Neural cell (in vitro differentiated cells): ENCODE measurements at regions not wholly inside any gene's neighbourhood (a gene's known extent, or its start where the extent isn't known, plus 50 kb on each side); places are given as distances from the start of the nearest gene placed in this dataset.
"Not testable (repeated sequence)": the region's sequence is repeated elsewhere in the genome, so short reads cannot be mapped to it uniquely, and the experiment has no call there.

Experiments used
- H2AFZ ChIP-seq: fragments of 200-600, 300-800 bp; sonication (generic), shearing (Covaris generic); 2 replicates; pipeline ENCODE4 v1.6.0; 2014; ENCODE audit warnings: low read depth, mild to moderate bottlenecking, antibody characterized with exemption, low read length, moderate library complexity
- H3F3A ChIP-seq: fragments of 200-600 bp; shearing (Covaris generic); 2 replicates; pipeline ENCODE4 v1.6.1; 2016; ENCODE audit warnings: mild to moderate bottlenecking, moderate library complexity, mixed read lengths, antibody characterized with exemption, low read length; ENCODE audit not compliant: insufficient read depth, poor library complexity, severe bottlenecking
- H3K27ac ChIP-seq: fragments of 200-600, 300-800 bp; sonication (generic), shearing (Covaris generic); 2 replicates; pipeline ENCODE4 v1.5.1; 2014; ENCODE audit warnings: mild to moderate bottlenecking, low read length, moderate library complexity
- H3K27me3 ChIP-seq: fragments of 300-800, 200-600 bp; sonication (generic), shearing (Covaris generic); 2 replicates; pipeline ENCODE4 v1.6.0; 2014; ENCODE audit warnings: mild to moderate bottlenecking, low read depth, low read length, moderate library complexity; ENCODE audit not compliant: insufficient read depth
- H3K36me3 ChIP-seq: fragments of 300-800, 200-600 bp; sonication (generic), shearing (Covaris generic); 2 replicates; pipeline ENCODE4 v1.5.1; 2014; ENCODE audit warnings: mild to moderate bottlenecking, antibody characterized with exemption, low read length, moderate library complexity; ENCODE audit not compliant: insufficient read depth
- H3K4me2 ChIP-seq: fragments of 300-800, 200-600 bp; sonication (generic), shearing (Covaris generic); 2 replicates; pipeline ENCODE4 v1.6.0; 2014; ENCODE audit warnings: mild to moderate bottlenecking, low read length
- H3K4me3 ChIP-seq: fragments of 300-800, 200-600 bp; sonication (generic), shearing (Covaris generic); 2 replicates; pipeline ENCODE4 v1.5.1; 2014; ENCODE audit warnings: mild to moderate bottlenecking, low read length, moderate library complexity
- H3K79me2 ChIP-seq: fragments of 200-600 bp; shearing (Covaris generic); replicated peaks from 2 replicates; pipeline ENCODE4 v1.6.0; 2014; ENCODE audit warnings: mild to moderate bottlenecking, low read length, moderate library complexity; ENCODE audit not compliant: insufficient read depth
- H3K9ac ChIP-seq: fragments of 300-800, 200-600 bp; sonication (generic), shearing (Covaris generic); 2 replicates; pipeline ENCODE4 v1.6.1; 2016; ENCODE audit warnings: mild to moderate bottlenecking, low read length, mixed read lengths
- H3K9me2 ChIP-seq: fragments of 200-600 bp; shearing (Covaris generic); 2 replicates; pipeline ENCODE4 v1.6.1; 2016; ENCODE audit warnings: mild to moderate bottlenecking, low read length, mixed read lengths; ENCODE audit not compliant: insufficient read depth
- H3K9me3 ChIP-seq: fragments of 200-600, 300-800 bp; sonication (generic), shearing (Covaris generic); 2 replicates; pipeline ENCODE4 v1.6.1; 2016; ENCODE audit warnings: mild to moderate bottlenecking, mixed run types, low read length, moderate library complexity, mixed read lengths
- H4K20me1 ChIP-seq: fragments of 200-600 bp; shearing (Covaris generic); 2 replicates; pipeline ENCODE4 v1.6.1; 2016; ENCODE audit warnings: mild to moderate bottlenecking, mixed run types; ENCODE audit not compliant: insufficient read depth
- EP300 ChIP-seq: fragments of 450-650 bp; conservative IDR thresholded peaks from 2 replicates; pipeline ENCODE4 v1.6.1; 2014; ENCODE audit warnings: antibody characterized with exemption, mild to moderate bottlenecking, moderate library complexity; ENCODE audit not compliant: poor library complexity, severe bottlenecking
- EZH2 ChIP-seq: fragments of 200-600, 300-800 bp; shearing (Covaris generic), sonication (generic); IDR thresholded peaks from 2 replicates; pipeline ENCODE4 v1.6.1; 2014; ENCODE audit warnings: antibody characterized with exemption, low read length, borderline replicate concordance, mild to moderate bottlenecking; ENCODE audit not compliant: insufficient read depth, poor library complexity, severe bottlenecking
- MXI1 ChIP-seq: fragments of 450-650 bp; conservative IDR thresholded peaks from 2 replicates; pipeline ENCODE4 v1.6.1; 2014; ENCODE audit warnings: antibody characterized with exemption, mild to moderate bottlenecking; ENCODE audit not compliant: poor library complexity, severe bottlenecking
- POLR2AphosphoS5 ChIP-seq: IDR thresholded peaks from 2 replicates; pipeline ENCODE4 v1.6.1; 2012
- RAD21 ChIP-seq: fragments of 450-650 bp; conservative IDR thresholded peaks from 2 replicates; pipeline ENCODE4 v1.6.1; 2014; ENCODE audit warnings: antibody characterized with exemption, mild to moderate bottlenecking, moderate library complexity
- SMC3 ChIP-seq: fragments of 450-650 bp; conservative IDR thresholded peaks from 2 replicates; pipeline ENCODE4 v1.6.1; 2014; ENCODE audit warnings: antibody characterized with exemption, mild to moderate bottlenecking, moderate library complexity; ENCODE audit not compliant: poor library complexity
- TAF1 ChIP-seq: IDR thresholded peaks from 2 replicates; pipeline ENCODE4 v1.6.1; 2012; ENCODE audit warnings: low read depth
- TF ChIP-seq, protein P1 (sequence below): fragments of 450-650 bp; IDR thresholded peaks from 2 replicates; pipeline ENCODE4 v1.5.1; 2014; ENCODE audit warnings: antibody characterized with exemption, mild to moderate bottlenecking, moderate library complexity; ENCODE audit not compliant: poor library complexity, severe bottlenecking
- TF ChIP-seq, protein P2 (sequence below): IDR thresholded peaks from 2 replicates; pipeline ENCODE4 v1.6.1; 2012; ENCODE audit warnings: borderline replicate concordance

DNA sequence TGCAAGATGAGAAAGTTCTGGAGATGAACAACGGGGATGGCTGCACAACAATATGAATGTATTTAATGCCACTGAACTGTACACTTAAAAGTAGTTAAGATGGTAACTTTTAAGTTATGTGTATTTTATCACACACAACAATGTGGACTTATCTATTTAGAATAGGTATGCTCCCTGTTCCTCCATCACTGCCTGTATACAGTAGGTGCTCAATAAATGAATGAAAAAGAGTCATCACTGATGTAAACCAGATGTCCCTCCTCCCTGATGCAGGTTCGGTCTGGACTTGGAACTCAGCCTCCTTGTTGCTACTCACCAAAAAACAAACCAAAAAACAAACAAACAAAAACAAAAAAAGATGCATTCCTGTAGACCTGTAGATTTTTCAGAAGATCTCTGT, 65.9 kb upstream of the BOD1 start:
- H3K4me2 ChIP-seq, result no peak overlapping the region
- no peak overlapping the region for H3K27ac ChIP-seq
- H3K27me3 ChIP-seq, result no peaks in the 10 kb centered on the region
- no peaks in the 10 kb centered on the region for H3K9me3 ChIP-seq
- H3K4me3 ChIP-seq, result no peak overlapping the region
- no peak overlapping the region for H2AFZ ChIP-seq
- TF ChIP-seq, protein P1, sequence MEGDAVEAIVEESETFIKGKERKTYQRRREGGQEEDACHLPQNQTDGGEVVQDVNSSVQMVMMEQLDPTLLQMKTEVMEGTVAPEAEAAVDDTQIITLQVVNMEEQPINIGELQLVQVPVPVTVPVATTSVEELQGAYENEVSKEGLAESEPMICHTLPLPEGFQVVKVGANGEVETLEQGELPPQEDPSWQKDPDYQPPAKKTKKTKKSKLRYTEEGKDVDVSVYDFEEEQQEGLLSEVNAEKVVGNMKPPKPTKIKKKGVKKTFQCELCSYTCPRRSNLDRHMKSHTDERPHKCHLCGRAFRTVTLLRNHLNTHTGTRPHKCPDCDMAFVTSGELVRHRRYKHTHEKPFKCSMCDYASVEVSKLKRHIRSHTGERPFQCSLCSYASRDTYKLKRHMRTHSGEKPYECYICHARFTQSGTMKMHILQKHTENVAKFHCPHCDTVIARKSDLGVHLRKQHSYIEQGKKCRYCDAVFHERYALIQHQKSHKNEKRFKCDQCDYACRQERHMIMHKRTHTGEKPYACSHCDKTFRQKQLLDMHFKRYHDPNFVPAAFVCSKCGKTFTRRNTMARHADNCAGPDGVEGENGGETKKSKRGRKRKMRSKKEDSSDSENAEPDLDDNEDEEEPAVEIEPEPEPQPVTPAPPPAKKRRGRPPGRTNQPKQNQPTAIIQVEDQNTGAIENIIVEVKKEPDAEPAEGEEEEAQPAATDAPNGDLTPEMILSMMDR, result no peak
- TF ChIP-seq SMC3 (no peak), POLR2AphosphoS5 (no peak)
- no peaks in the 10 kb centered on the region for H3K36me3 ChIP-seq
- no peaks in the 10 kb centered on the region for H3F3A ChIP-seq
- no peaks in the 10 kb centered on the region for H3K79me2 ChIP-seq
- H4K20me1 ChIP-seq, result no peaks in the 10 kb centered on the region
- H3K9me2 ChIP-seq, result no peaks in the 10 kb centered on the region
- no peak overlapping the region for H3K9ac ChIP-seq

DNA sequence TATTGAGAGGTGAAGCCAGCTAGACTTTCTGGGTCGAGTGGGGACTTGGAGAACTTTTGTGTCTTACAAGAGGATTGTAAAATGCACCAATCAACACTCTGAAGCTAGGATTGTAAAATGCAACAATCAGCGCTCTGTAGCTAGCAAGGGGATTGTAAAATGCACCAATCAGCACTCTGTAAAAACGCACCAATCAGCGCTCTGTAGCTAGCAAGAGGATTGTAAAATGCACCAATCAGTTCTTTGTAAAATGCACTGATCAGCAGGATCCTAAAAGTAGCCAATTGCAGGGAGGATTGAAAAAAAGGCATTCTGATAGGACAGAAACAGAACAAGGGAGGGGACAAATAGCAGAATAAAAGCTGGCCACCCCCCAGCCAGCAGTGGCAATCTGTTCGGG, 68.1 kb upstream of the BOD1 start:
- H2AFZ ChIP-seq, H3K4me3 ChIP-seq, H3K4me2 ChIP-seq, H3K27ac ChIP-seq, H3K9ac ChIP-seq, H3K27me3 ChIP-seq, H3K9me3 ChIP-seq, H3K9me2 ChIP-seq, H3K36me3 ChIP-seq, H4K20me1 ChIP-seq, H3F3A ChIP-seq, H3K79me2 ChIP-seq: not testable (repeated sequence)

DNA sequence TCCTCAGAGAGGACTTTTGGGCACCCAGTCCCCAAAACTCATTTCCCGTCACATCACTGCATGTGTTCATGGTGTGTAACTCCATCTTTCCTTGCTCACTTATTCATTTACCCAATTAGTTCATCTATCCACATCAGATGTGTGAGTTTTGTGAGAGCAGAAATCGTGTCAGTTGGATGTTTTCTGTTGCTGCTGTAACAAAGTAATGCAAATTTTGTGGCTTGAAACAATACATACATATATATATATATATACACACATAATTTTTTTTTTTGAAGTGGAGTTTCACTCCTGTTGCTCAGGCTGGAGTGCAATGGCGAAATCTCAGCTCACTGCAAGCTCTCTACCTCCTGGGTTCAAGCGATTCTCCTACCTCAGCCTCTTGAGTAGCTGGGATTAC, 70.5 kb upstream of the BOD1 start:
- no peaks in the 10 kb centered on the region for H3F3A ChIP-seq
- no peaks in the 10 kb centered on the region for H3K36me3 ChIP-seq
- no peak for TF ChIP-seq MXI1
- TF ChIP-seq TAF1, result no peak
- TF ChIP-seq EP300, result no peak
- no peak for TF ChIP-seq SMC3
- no peak for TF ChIP-seq EZH2
- H3K79me2 ChIP-seq, result no peaks in the 10 kb centered on the region
- no peaks in the 10 kb centered on the region for H3K9me3 ChIP-seq
- no peak overlapping the region for H3K4me2 ChIP-seq
- no peak overlapping the region for H3K27ac ChIP-seq
- no peak overlapping the region for H2AFZ ChIP-seq
- no peaks in the 10 kb centered on the region for H3K27me3 ChIP-seq
- H3K9ac ChIP-seq, result no peak overlapping the region
- H3K9me2 ChIP-seq, result no peaks in the 10 kb centered on the region
- H3K4me3 ChIP-seq, result no peak overlapping the region
- no peaks in the 10 kb centered on the region for H4K20me1 ChIP-seq

DNA sequence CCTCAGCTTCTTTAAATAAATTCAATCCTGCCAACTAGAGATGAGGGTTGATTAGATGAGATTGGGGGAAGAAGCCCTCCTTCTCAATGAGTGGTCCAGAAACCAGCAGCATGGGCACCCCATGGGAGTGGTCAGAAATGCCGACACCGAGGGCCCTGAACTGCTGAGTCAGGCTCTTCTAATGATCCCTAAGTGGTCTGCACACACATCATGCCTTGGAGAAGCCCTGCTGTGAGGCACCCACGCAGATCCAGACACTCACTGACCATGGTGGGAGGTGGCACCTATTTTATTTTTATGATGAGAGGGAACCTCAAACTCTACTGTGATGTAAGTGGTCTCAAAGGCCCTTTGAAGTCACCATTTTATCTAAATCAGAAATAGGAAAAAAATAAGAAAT, 72.3 kb upstream of the BOD1 start:
- Histone ChIP-seq H2AFZ (no peak overlapping the region), H3K79me2 (no peaks in the 10 kb centered on the region), H3K4me2 (no peak overlapping the region), H4K20me1 (no peaks in the 10 kb centered on the region), H3K27ac (no peak overlapping the region), H3K9ac (no peak overlapping the region), H3F3A (no peaks in the 10 kb centered on the region), H3K36me3 (no peaks in the 10 kb centered on the region), H3K4me3 (no peak overlapping the region), H3K9me3 (no peaks in the 10 kb centered on the region), H3K27me3 (no peaks in the 10 kb centered on the region), H3K9me2 (no peaks in the 10 kb centered on the region)
- TF ChIP-seq SMC3, result no peak
- TF ChIP-seq MXI1, result no peak
- TF ChIP-seq EZH2, result no peak
- TF ChIP-seq, protein P2, sequence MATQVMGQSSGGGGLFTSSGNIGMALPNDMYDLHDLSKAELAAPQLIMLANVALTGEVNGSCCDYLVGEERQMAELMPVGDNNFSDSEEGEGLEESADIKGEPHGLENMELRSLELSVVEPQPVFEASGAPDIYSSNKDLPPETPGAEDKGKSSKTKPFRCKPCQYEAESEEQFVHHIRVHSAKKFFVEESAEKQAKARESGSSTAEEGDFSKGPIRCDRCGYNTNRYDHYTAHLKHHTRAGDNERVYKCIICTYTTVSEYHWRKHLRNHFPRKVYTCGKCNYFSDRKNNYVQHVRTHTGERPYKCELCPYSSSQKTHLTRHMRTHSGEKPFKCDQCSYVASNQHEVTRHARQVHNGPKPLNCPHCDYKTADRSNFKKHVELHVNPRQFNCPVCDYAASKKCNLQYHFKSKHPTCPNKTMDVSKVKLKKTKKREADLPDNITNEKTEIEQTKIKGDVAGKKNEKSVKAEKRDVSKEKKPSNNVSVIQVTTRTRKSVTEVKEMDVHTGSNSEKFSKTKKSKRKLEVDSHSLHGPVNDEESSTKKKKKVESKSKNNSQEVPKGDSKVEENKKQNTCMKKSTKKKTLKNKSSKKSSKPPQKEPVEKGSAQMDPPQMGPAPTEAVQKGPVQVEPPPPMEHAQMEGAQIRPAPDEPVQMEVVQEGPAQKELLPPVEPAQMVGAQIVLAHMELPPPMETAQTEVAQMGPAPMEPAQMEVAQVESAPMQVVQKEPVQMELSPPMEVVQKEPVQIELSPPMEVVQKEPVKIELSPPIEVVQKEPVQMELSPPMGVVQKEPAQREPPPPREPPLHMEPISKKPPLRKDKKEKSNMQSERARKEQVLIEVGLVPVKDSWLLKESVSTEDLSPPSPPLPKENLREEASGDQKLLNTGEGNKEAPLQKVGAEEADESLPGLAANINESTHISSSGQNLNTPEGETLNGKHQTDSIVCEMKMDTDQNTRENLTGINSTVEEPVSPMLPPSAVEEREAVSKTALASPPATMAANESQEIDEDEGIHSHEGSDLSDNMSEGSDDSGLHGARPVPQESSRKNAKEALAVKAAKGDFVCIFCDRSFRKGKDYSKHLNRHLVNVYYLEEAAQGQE, result no peak
- no peak for TF ChIP-seq POLR2AphosphoS5
- no peak for TF ChIP-seq EP300
- TF ChIP-seq TAF1, result no peak
- no peak for TF ChIP-seq RAD21
- TF ChIP-seq, protein P1, result no peak
